ENCODE measurements at regions not wholly inside any gene's neighbourhood (a gene's known extent, or its start where the extent isn't known, plus 50 kb on each side); places are given as distances from the start of the nearest gene placed in this dataset.
"Not testable (repeated sequence)": the region's sequence is repeated elsewhere in the genome, so short reads cannot be mapped to it uniquely, and the experiment has no call there.

DNA sequence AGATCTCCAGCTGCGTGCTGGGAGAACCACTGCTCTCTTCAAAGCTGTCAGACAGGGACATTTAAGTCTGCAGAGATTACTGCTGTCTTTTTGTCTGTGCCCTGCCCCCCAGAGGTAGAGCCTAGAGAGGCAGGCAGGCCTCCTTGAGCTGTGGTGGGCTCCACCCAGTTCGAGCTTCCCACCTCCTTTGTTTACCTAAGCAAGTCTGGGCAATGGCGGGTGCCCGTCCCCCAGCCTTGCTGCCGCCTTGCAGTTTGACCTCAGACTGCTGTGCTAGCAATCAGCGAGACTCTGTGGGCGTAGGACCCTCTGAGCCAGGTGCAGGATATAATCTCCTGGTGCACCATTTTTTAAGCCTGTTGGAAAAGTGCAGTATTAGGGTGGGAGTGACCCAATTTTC lies 128.6 kb downstream of the ACTR3 start:
- DNase-seq (ENCODE audit: low spot score): not testable (repeated sequence)

DNA sequence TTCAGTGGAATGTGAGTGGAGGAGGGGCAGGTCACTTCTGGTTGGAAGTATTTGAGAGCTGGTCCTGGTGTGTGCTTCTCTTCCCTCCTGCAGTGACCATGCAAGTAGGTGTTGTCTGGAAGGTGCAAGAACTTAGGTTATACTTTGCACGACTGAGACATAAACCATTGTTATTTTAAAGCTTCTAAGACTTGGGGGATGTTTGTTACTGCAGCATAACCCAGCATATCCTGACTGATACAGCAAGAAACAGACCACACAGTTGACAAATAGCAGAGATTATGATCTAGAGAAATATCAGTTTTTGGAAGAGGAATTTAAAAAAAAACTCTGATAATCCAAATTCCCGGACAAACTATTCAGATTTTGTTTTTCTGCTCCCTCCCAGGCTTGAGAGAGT lies 130.8 kb downstream of the ACTR3 start:
- DNase-seq (ENCODE audit: low spot score): no peak

DNA sequence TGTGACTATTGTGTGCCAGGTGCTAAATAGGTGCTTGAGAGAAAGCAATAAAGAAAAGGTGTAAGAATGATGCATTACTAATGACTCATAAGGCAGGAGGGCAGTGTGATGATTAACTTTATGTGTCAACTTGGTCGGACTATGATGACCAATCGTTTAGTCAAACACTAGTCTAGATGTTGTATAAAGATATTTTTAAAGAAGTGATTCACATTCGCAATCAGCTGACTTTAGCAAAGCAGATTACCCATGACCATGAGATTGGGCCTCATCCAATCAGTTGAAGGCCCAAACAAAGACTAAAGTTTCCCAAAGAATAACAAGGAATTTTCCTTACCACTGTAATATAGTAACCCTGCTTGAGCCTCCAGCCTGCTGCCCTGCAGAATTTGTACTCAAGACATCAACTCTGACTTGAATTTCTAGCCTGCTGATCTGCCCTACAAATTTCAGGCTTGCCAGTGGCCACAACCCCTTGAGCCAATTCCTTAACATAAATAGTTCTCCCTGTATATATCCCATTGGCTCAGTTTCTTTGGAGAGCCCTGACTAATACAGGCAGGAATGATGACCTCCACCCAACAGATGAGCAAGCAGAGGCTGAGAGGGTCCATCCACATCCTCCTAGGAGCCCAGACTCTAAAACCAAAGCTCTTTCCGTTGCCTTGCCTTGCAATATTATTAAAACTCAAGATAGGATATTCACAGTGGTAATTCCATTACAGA lies 132.6 kb downstream of the ACTR3 start:
- peak; percentile 44 for DNase-seq (ENCODE audit: low spot score)

DNA sequence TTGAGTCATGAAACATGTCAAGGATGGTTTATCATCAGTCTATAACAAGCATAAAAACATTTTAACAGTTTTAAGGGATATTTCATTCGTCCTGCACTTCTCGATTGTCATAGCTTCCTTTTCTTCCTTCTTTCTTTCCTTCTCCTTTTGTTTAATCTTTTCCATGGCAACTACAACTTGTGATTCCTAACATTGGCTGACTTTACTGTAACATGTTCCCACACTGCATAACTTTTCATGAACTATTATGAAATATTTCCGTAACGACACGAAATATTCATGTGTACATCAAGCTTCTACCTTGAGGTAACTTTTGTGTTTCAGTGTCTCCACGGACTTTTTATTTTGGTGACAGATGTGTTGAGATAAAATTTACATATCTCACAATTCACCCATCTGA lies 134.4 kb downstream of the ACTR3 start:
- DNase-seq (ENCODE audit: low spot score): no peak

DNA sequence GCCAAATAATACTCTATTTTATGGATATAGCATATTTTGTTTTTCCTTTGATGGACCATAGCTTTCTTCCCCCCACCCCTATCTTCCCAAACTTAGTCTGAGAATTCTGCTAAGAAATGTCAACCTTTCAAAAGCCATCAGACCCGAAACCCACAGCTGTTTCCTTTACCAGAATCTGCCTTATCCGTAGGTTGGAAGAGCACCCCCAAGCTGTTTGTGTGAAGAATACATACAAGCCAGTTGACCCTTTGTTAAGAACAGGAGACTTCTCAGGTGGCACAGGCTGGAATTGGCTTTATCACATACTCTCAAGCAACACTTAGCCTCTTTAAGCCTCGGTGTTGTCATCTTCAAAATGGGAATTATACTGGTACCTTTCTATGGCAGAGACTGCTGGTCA lies 135.1 kb downstream of the ACTR3 start:
- DNase-seq (ENCODE audit: low spot score): no peak

DNA sequence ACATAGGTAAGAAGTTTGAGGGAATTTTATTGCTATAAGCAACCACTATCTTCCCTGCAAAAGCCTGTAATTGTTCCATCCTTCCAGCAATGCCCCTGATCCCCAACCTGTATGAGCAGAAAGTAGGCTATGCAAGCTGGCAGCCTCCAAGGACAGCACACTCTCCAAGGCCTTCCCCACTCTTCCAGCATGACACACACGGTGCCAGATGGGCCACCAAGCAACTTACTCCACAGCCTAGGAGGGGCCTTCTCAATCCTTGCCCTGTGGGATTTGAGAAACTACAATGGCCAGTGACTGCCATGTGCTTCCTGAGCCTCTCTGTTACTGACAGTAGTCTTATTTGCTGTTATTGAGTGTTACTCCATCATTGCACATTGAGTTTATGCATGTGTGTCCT lies 137.5 kb downstream of the ACTR3 start:
- DNase-seq (ENCODE audit: low spot score): no peak

DNA sequence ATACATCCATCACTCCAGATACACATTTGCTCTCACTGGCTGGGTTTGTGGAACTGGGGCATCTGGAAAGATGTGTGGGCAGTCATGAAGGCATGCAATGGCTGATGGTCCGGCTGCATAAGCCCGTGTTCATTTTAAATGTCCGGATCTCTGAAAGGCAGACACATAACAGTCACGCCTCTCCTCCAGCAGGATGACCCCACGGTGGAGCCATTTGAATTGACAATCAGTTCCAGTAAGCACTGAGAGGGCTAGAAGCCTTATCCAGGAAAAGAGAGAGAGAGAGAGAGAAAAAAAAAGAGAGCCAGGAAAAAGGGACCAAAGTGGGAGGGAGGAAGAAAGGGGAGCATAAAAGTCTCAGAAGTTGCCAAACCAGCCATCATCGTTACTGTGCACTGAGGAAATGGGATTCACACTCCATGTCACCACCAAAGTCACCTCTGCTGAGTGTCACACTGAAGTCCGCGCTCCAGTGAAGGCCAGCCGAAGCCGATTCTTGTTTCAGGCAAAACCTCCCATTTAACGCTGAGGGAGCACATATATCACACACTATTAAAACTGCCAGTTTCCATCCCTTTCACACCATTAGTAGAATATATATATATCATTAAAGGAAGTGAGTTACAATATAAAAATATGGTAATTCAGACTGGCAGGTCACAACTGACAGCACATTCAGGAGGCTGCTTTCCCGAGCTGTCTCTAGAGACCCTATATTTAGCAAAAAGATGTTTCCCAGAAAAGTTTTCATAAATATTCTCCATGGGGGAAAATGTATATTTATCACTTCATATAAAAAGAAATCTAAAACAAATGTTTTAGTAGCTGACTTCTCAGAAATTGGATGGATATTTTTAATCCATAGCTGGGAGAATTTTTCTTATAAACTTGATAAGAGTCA lies 142.0 kb downstream of the ACTR3 start:
- no peak for DNase-seq (ENCODE audit: low spot score)

DNA sequence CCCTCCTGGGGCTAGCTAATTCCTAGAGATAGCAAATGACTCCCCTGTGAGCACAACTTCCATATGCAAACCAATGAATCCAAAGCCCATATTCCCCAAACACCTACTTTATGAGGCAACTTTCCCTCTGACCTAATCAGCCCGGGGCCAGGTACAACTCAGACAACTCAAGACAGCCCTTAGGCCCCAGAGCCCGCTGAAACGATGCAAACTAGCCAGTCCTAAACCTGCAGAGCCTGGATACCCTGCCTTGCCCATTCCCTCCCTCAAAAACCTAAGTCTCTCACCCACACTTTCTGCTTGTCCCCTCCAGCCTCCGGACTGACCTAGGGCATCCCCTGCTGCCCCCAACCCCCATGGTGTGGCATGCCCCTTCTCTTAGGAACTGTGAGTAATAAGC lies 142.8 kb downstream of the ACTR3 start:
- DNase-seq (ENCODE audit: low spot score): no peak

DNA sequence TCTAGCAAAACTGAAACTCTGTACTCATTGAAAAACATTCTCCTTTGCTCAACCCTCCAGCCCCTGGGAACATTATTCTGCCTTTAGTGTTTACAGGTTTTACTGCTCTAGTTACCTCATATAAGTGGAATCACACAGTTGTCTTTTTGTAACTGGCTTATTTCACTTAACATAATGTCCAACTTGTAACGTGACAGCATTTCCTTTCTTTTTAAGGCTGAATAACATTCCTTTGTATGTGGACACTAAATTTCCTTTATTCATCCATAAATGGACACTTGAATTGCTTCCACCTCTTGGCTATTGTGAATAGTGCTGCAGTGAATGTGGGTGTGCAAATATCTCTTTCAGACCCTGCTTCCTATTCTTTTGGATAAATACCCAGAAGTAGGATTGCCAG lies 144.9 kb downstream of the ACTR3 start:
- DNase-seq (ENCODE audit: low spot score): no peak

DNA sequence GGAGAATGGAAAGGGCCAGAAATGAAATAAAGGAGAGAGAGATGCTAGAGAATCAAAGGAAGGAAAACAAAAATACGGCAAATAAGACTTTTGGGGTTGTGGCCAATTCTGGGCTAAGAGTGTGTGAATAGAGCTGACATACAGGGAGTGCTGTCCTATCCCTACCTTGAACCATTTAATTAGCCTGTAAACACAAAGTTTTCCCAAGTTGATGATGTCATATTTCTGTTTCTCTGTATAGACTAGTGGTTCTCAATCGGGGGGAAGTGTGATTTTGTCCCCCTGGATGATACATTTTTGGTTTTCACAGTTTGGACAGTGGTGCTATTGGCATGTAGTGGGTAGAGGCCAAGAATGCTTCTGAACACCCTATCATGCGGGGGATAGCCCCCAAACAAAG lies 148.8 kb downstream of the ACTR3 start:
- no peak for DNase-seq (ENCODE audit: low spot score)

DNA sequence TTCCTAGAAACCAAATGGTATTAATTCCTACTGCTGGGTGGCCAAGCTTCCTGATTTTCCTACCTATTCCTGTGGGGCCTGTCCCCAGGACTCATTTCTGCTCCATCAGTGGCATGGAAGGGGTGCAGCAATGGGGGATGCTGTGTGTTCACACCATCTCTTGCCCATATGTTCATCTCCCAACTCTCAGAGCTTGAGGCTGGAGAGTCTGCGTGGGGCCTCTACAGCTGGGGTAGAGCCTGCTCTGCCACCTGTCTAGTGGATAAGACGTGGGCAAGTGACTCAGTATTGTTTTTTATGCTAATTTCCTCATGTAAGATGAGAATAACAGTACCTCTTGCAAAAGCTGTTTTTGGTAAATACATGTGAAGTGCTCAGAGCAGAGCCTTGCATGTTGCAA lies 149.8 kb downstream of the ACTR3 start:
- DNase-seq (ENCODE audit: low spot score): no peak

DNA sequence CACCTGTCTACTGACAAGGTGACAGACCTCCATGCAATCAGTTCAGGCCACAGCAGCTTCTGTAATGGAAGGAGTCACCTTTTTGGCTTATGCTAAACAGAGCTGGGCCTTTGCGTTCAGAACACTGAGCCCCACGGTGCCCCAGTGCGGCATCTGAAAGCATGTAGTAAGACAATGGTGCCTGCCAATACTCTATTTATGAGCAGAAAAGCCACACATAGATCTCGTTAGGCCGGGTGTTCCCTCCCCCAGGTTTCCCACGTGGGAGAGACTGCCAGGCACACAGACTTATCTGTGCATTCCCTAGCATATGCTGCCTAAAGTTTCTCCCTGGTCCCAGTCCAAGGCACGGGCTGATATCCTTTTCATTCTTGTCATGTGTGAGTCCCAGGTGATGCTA lies 150.9 kb downstream of the ACTR3 start:
- DNase-seq (ENCODE audit: low spot score): no peak

DNA sequence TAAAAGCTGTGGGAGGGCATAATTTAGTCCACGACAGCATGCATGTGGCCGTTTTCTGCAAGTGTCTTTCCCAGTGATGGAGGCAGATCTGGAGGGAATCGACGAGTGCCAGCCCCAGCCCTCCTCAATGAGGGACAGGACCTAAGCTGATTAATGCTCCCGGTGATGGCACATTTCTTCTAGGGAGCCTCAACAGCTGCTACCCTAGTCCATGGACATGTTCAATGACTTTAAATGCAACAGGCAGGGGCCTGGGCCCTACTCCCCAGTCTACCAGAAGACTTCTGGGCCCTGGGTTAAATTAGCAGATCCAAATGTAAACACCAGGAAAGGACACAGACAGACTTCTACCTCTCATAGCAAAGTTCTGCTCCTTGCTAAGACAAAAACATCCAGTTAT lies 155.1 kb downstream of the ACTR3 start:
- no peak for DNase-seq (ENCODE audit: low spot score)

DNA sequence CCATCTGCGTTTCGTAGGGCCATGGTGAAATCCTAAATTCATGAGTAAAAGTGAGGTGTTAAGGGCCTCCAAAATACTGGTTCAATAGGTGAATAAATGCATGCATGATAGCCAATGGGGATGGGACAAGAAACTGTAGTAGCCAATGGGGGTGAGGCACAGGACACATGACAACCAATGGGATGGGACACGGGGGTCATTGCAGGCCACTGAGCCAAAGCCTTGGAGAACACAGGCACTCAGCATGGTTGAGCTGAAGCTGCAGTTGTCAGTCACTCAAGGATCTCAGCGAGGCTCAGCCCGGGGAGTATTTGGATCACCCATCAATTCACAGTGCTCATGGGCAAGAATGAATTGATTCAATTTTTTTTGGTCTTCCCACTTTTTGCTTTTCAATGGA lies 156.5 kb downstream of the ACTR3 start:
- DNase-seq (ENCODE audit: low spot score): no peak

DNA sequence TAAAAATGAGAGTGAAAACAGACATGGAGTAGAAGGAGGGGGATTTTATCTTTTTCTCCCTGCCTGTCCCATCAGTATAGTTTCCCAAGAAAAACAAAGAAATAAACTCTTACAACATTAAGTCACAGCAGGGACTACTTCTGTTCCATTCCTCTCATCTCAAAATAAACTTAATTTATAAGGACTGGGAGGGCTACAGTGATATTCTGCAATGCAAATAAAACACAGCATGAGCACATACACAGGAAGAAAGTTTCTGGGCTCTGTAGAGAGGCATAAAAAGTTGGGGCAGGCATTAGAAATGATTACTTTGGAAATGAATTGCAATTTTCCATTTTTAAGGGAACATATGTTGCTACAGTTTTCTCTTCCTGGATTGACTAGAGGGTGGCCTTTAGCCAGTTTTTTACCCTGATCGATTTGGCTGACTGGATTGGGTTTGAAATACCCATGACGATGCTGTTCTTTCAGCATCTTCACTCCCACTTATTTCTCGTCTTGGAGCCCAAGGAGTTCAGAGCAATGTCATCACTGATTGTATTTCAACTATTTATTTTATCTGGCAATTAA lies 157.1 kb downstream of the ACTR3 start:
- no peak for DNase-seq (ENCODE audit: low spot score)

DNA sequence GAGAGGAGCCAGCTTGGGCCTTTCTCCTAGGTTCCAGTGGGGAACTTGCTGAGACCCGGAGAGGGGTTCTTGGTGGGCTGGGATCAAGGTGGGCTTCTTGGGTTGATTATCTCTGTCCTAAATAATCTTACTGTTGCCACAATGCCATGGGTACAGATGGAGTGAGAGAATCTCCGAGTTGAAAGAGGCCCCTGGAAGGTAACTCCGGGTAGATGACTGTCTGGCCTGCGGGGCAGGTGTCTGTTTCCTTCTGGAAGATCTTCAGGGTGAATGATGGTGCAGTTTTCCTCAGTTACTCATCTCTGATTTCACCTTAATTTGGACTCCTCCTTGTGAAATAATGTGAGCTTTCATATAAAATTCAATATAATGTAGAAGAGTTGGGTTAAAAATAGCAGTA lies 159.4 kb downstream of the ACTR3 start:
- DNase-seq (ENCODE audit: low spot score): no peak

DNA sequence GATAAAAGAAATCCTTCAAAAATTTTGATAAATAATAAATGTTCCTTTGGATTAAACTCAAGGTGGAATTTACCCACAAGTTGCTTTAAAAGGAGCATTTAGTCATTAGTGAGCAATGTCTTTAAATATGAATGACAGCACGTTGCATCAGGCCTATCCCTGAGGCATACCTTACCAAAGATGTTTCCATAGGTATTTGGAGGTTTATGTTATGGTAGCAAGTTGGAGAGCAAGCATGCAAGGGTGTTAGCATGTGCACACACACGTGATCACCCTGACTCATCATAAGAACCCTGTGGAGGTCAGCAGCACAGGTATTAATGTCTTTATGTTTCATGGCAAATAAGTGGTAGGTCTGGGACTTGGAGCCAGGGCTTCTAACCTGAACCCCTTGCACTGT lies 159.9 kb downstream of the ACTR3 start:
- no peak for DNase-seq (ENCODE audit: low spot score)

DNA sequence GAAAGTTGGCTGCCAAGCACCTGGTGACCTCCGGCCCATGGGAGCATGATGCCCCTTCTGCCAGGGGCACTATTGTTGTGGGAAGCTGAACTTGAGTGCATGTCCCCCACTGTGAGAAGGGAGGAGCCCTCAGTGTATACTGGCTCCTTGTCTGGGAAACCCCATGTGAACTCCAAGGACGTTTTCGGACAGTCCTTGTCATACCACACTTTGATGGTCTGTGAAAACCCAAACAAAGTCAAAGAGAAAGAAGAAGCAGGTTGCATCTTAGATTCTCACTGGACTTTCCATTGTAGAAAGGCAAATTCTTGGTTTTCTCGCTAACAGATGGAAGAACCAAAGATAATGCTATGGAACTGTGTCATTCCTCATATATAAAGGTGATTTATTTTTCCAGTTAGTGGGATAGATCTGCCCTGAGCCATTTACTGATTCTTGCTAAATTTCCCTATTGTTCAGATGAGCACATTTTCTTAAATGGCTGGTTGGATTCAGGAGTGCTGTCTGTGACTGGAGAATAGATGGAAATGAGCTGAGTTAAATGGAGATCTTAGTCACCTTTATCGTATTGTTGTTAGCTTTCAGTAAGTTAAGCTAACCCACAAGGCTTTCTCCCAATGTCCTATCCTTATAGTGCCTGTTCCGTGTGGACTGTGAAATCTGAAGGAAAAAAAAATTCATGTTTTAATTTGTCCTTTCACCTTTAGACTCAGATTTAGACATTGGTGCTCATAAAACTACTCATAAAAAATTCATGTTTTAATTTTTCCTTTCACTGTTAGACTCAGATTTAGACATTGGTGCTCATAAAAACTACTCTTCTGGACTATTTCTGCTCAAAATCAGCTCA lies 166.6 kb downstream of the ACTR3 start:
- DNase-seq (ENCODE audit: low spot score): no peak

DNA sequence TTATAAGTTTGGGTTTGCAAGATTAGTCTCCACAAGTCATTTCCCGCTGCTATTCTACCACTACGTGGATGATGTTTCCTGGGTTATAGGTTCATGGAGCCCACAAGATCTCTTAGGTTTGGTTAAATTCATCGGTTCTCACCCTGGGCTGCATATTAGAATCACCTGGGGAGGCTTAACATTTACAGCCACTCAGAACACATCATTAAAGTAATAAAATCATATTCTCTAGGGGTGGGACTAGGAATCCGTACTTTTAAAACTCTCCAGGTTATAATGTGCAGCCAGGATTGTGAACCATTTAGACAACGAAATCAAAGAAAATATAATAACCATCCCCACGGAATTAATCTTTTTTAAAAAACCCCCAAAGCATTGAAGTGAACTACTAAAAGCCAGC lies 167.7 kb downstream of the ACTR3 start:
- DNase-seq (ENCODE audit: low spot score): no peak

DNA sequence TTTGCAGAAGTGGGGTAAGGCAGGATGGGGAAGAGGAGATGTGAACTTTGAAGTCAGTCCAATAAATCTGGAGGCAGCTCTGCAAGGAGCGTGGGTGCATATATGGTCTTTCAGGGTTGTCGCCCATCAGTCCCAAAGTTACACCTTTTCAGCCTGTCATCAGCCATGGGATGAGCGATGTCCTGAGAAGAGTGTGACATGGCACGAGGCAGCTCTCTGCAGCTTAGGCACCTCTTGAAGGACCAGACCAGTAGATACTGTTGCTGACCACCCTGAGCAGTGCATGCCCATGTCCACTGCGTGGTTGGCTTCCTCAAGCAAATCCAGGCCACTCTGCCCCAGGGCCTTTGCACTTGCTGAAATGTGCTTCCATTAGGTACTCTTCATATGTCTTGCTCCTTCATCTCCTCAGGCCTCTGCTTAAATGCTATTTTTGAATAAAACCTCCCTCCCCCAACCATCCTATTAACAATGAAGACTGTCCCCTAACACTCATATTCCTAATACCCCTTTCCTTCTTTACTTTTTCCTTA lies 171.7 kb downstream of the ACTR3 start:
- DNase-seq (ENCODE audit: low spot score): no peak

DNA sequence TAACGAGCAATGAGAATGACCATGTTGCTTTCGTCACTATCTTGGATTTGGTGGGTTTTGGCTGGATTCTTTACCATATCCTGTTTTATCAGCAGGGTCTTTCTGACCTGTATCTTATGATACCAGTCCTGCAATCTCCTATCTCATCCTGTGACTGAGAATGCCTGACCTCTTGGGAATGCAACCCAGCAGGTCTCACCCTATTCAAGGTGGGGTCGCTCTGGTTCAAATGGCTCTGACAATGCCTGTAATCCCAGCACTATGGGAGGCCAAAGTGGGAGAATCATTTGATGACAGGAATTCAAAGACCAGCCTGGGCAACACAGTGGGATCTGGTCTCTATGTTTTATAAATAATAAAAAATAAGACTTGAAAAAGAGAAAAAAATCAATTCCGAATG lies 173.5 kb downstream of the ACTR3 start:
- no peak for DNase-seq (ENCODE audit: low spot score)

DNA sequence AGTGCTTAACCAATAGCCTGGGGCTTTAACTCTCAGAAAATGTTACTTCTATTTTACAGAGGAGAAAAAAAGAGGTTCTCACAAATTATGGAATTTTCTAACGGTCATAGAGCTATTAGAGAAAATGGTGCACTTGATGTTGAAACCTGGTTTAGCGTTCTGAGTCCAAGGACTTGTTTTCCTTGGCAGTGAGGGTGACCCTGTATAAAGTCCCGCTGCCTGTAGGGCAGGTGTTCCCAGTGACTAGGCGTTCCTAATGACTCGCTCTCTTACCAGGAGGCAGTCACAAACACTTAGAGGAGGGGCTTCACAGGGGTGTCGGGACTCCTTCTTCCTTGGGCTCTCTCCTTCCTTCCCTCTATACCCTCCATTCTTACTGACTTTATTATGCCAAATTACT lies 175.8 kb downstream of the ACTR3 start:
- no peak for DNase-seq (ENCODE audit: low spot score)
